ENCODE measurements at regions not wholly inside any gene's neighbourhood (a gene's known extent, or its start where the extent isn't known, plus 50 kb on each side); places are given as distances from the start of the nearest gene placed in this dataset.

- Mint-ChIP-seq H3K4me1 (no peaks in the 10 kb centered on the region), H3K4me3 (no peak overlapping the region), H3K27ac (no peak overlapping the region), H3K27me3 (ENCODE audit: low read depth in 3 of 3) (peaks cover under 1 to 6% (median 4%) of the 10 kb centered on the region in 3 donors), H3K9me3 (peaks cover 0 to 20% (median 10%) of the 10 kb centered on the region in 7 donors), H3K36me3 (no peaks in the 10 kb centered on the region)
- no peak for TF ChIP-seq CTCF (IDR thresholded peaks at IDR 0.05)
- H3K27ac ChIP-seq (ENCODE audit: low read depth in 1 of 2, low read length in 2 of 2) = no peak overlapping the region
- H3K4me3 ChIP-seq (replicated peaks in 1 of 3; ENCODE audit: low read depth in 2 of 3, low read length in 3 of 3) = no peak overlapping the region
- no peaks in the 10 kb centered on the region for H4K20me1 ChIP-seq (ENCODE audit: insufficient read depth, low read length)
- H3K79me2 ChIP-seq (ENCODE audit: insufficient read depth, low read length) = no peaks in the 10 kb centered on the region
- intact Hi-C loops (cut with micrococcal nuclease) = no loop called here
- WGBS (ENCODE audit: insufficient coverage) = 100% methylated on average over 2 of the region's 6 CpGs
- H3K9me3 ChIP-seq (replicated peaks in 1 of 2; ENCODE audit: control insufficient read depth in 1 of 2, insufficient read depth in 1 of 2, low read length in 2 of 2) = peaks cover 0 to 12% of the 10 kb centered on the region in 2 donors
- no peak overlapping the region for H2AFZ ChIP-seq (ENCODE audit: insufficient read depth, low read depth, low read length, poor library complexity, severe bottlenecking)
- no peak overlapping the region for H3K4me2 ChIP-seq (replicated peaks; ENCODE audit: extremely low read depth, low read length, poor library complexity, severe bottlenecking)
- no peak for DNase-seq
- no peaks in the 10 kb centered on the region for H3K36me3 ChIP-seq (replicated peaks in 1 of 2; ENCODE audit: control insufficient read depth in 1 of 2, insufficient read depth in 2 of 2, low read length in 2 of 2)
- H3K4me1 ChIP-seq (ENCODE audit: control insufficient read depth in 1 of 2, insufficient read depth in 2 of 2, low read length in 2 of 2) = no peaks in the 10 kb centered on the region
- no peak overlapping the region for H3K9ac ChIP-seq (ENCODE audit: insufficient read depth, low read length, poor library complexity, severe bottlenecking)
- no peaks in the 10 kb centered on the region for H3K27me3 ChIP-seq (ENCODE audit: control insufficient read depth in 2 of 2, insufficient read depth in 2 of 2, low read length in 2 of 2)
Observed at GRCh38 chr6:167541544-167541943, 216.7 kb downstream of the TTLL2 start.

DNA sequence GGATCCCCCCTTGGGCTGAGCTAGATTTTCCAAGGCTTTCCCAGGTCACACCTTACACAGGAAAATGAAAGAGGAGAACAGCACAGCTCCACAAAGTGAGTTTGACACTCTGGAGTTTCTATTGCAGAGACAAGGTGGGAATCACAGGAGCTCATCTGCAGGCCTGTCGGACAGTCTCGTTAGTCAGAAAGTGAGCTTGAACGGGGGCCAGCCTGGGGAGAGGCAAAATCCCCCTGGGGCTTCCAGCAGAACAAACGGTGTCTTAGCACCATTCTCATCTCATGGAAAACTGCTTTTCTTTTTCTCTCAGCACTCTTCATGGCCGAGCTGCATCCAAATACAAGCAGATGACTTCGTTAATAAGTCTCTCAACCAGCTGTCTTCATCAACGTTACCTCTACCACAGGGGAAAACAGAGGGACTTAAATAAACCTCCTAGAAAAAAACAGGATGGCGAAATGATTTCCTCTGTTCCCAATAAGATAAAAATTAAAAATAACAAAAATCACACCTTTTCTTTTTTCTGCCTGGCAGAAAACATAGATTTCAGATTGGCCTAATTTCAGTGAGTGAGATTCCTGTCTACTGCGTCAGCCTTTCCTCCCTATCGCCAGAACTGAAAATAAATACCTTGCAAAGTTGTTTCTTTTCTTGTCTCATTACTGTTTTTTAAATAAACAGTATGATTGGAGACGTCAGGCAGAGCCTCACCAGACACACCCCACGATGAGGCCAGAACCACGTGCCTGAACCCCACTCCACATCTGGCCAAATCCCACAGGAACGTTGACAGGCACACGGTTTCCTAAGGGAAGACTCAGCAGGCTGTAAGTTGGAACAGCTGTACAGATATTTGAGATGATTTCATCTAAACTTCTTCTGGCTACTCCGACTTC, 219.0 kb downstream of the TTLL2 start:
- H3K36me3 ChIP-seq (replicated peaks in 1 of 2; ENCODE audit: control insufficient read depth in 1 of 2, insufficient read depth in 2 of 2, low read length in 2 of 2) = no peaks in the 10 kb centered on the region
- intact Hi-C loops (cut with micrococcal nuclease) = no loop called here
- H3K27me3 Mint-ChIP-seq (ENCODE audit: low read depth in 3 of 3) = peaks cover 2 to 8% (median 3%) of the 10 kb centered on the region in 3 donors
- no peaks in the 10 kb centered on the region for H3K79me2 ChIP-seq (ENCODE audit: insufficient read depth, low read length)
- no peaks in the 10 kb centered on the region for H3K4me1 ChIP-seq (ENCODE audit: control insufficient read depth in 1 of 2, insufficient read depth in 2 of 2, low read length in 2 of 2)
- no peak overlapping the region for H3K9ac ChIP-seq (ENCODE audit: insufficient read depth, low read length, poor library complexity, severe bottlenecking)
- H3K4me3 Mint-ChIP-seq = no peak overlapping the region
- no peak overlapping the region for H3K4me2 ChIP-seq (replicated peaks; ENCODE audit: extremely low read depth, low read length, poor library complexity, severe bottlenecking)
- no peak overlapping the region for H2AFZ ChIP-seq (ENCODE audit: insufficient read depth, low read depth, low read length, poor library complexity, severe bottlenecking)
- no peak overlapping the region for H3K27ac Mint-ChIP-seq
- no peak for TF ChIP-seq CTCF (IDR thresholded peaks at IDR 0.05)
- no peaks in the 10 kb centered on the region for H3K27me3 ChIP-seq (ENCODE audit: control insufficient read depth in 2 of 2, insufficient read depth in 2 of 2, low read length in 2 of 2)
- WGBS (ENCODE audit: insufficient coverage) = 83% methylated on average over 7 of the region's 16 CpGs
- peaks cover 0 to 12% of the 10 kb centered on the region in 2 donors for H3K9me3 ChIP-seq (replicated peaks in 1 of 2; ENCODE audit: control insufficient read depth in 1 of 2, insufficient read depth in 1 of 2, low read length in 2 of 2)
- H3K4me1 Mint-ChIP-seq = no peaks in the 10 kb centered on the region
- H4K20me1 ChIP-seq (ENCODE audit: insufficient read depth, low read length) = no peaks in the 10 kb centered on the region
- H3K27ac ChIP-seq (ENCODE audit: low read depth in 1 of 2, low read length in 2 of 2) = no peak overlapping the region
- H3K4me3 ChIP-seq (replicated peaks in 1 of 3; ENCODE audit: low read depth in 2 of 3, low read length in 3 of 3) = no peak overlapping the region
- DNase-seq = no peak
- peaks cover 0 to 24% (median 9%) of the 10 kb centered on the region in 7 donors for H3K9me3 Mint-ChIP-seq
- H3K36me3 Mint-ChIP-seq = no peaks in the 10 kb centered on the region

Measured in CD14-positive monocyte (primary cell).